Loucy (cell line): ENCODE measurements at regions not wholly inside any gene's neighbourhood (a gene's known extent, or its start where the extent isn't known, plus 50 kb on each side); places are given as distances from the start of the nearest gene placed in this dataset.

Source experiments
- EZH2phosphoT487 ChIP-seq: fragments of 200-600 bp; IDR thresholded peaks from 2 replicates; pipeline ENCODE4 v1.6.1; 2018; ENCODE audit warnings: antibody characterized with exemption, mild to moderate bottlenecking, moderate library complexity, borderline replicate concordance
- TF ChIP-seq, protein P1 (sequence below): fragments of 200-600 bp; sonication (generic); conservative IDR thresholded peaks from 2 replicates; pipeline ENCODE4 v1.5.1; 2014; ENCODE audit warnings: mild to moderate bottlenecking, antibody characterized with exemption, low read length

GRCh38 chr9:129441852-129442251 is 179.0 kb downstream of the C9orf50 start:
- TF ChIP-seq, protein P1, sequence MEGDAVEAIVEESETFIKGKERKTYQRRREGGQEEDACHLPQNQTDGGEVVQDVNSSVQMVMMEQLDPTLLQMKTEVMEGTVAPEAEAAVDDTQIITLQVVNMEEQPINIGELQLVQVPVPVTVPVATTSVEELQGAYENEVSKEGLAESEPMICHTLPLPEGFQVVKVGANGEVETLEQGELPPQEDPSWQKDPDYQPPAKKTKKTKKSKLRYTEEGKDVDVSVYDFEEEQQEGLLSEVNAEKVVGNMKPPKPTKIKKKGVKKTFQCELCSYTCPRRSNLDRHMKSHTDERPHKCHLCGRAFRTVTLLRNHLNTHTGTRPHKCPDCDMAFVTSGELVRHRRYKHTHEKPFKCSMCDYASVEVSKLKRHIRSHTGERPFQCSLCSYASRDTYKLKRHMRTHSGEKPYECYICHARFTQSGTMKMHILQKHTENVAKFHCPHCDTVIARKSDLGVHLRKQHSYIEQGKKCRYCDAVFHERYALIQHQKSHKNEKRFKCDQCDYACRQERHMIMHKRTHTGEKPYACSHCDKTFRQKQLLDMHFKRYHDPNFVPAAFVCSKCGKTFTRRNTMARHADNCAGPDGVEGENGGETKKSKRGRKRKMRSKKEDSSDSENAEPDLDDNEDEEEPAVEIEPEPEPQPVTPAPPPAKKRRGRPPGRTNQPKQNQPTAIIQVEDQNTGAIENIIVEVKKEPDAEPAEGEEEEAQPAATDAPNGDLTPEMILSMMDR = no peak
- no peak for TF ChIP-seq EZH2phosphoT487
